ENCODE measurements at regions not wholly inside any gene's neighbourhood (a gene's known extent, or its start where the extent isn't known, plus 50 kb on each side); places are given as distances from the start of the nearest gene placed in this dataset.

DNA sequence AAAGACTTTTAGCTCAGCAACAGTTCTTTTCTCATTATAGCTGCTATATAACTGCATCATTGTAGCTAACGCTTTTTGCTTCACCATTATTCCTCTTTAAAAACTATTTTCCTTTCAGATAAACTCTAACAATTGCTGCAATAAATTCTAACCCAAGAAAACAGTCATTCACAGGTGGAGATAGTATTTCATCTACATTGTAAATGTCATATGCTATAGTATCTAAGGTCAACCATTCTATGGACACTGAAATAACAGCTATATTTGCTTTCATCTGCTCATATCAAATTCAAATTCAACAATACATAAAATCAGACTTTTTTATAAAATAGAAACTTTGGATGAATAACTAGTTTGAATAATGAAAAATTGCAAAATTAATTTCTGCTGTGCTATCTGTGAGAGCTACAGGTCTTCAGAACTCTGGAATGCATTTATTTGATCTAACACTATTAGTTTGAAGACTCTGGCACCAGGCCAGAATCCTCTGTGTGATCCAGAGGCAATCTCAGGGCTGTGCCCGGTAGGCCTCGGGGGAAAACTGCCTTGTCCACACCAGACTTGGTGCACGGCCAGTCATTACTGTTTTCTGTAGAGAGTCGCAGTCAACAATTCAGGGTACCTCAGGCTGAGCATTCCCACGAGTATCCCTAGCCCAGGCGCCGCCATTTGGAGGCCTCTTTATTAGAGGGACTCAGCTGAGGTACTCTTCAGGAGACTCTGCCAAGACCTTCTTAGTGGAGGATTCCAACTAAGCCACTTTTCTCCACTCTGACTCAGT, 332.4 kb downstream of the SLC7A11 start:
- FAIRE-seq, result no peak
- in situ Hi-C loops (cut with MboI) (no loop called here), intact Hi-C loops (cut with micrococcal nuclease; ENCODE audit: unreplicated experiment) (no loop called here)
- Histone ChIP-seq H3K27me3 (replicated peaks in 1 of 2; ENCODE audit: control insufficient read depth in 2 of 2, insufficient read depth in 2 of 2, low read length in 1 of 2) (no peaks in the 10 kb centered on the region), H4K20me1 (ENCODE audit: control insufficient read depth, insufficient read depth) (no peaks in the 10 kb centered on the region), H3K4me3 (no peak overlapping the region), H3K9me3 (replicated peaks; ENCODE audit: control insufficient read depth, insufficient read depth, low read length) (no peaks in the 10 kb centered on the region), H3K4me2 (ENCODE audit: control insufficient read depth, insufficient read depth) (no peak overlapping the region), H2AFZ (ENCODE audit: control insufficient read depth, low read depth, low read length) (no peak overlapping the region), H3K9ac (ENCODE audit: control insufficient read depth, insufficient read depth, low read length) (no peak overlapping the region), H3K4me1 (ENCODE audit: control insufficient read depth, insufficient read depth, low read length) (no peaks in the 10 kb centered on the region), H3K36me3 (ENCODE audit: control insufficient read depth in 2 of 2, insufficient read depth in 2 of 2, low read length in 1 of 2) (no peaks in the 10 kb centered on the region), H3K79me2 (ENCODE audit: control insufficient read depth, insufficient read depth, low read length) (no peaks in the 10 kb centered on the region), H3K27ac (ENCODE audit: control insufficient read depth, insufficient read depth) (no peak overlapping the region)
- no peak for ATAC-seq
- ChIA-PET CTCF (no interaction called here), POLR2A (no interaction called here), SMC1A (ENCODE audit: uncharacterized antibody, unreplicated experiment) (interaction anchor here (0.6 to 2.0 kb wide), 3 partner anchors 9 to 319 kb away, joined by 3 to 6 read pairs (median 3); no protein-coding TSS in a partner anchor), RAD21 (ENCODE audit: unreplicated experiment) (no interaction called here)
- no TSS peak for BruUV-seq (replicated peaks)
- 27% methylated on average over 8 of the region's 8 CpGs for WGBS (ENCODE audit: insufficient coverage, insufficient replicate concordance, low lambda C conversion rate, missing lambda C conversion rate)
- no peak for DNase-seq (ENCODE audit: low read depth, low spot score)
- TF ChIP-seq CBX3 (IDR thresholded peaks at IDR 0.05; ENCODE audit: borderline replicate concordance, low read depth) (no peak), ASH2L (IDR thresholded peaks at IDR 0.05; ENCODE audit: borderline replicate concordance, low read depth) (no peak), MXI1 (IDR thresholded peaks at IDR 0.05; ENCODE audit: low read depth, low read length) (no peak), MYC (IDR thresholded peaks at IDR 0.05; ENCODE audit: insufficient read depth, insufficient read length, insufficient replicate concordance, low read length, severe bottlenecking) (no peak), SUPT20H (IDR thresholded peaks at IDR 0.05; ENCODE audit: borderline replicate concordance, control insufficient read depth, low read depth, low read length) (no peak), TARDBP (IDR thresholded peaks at IDR 0.05; ENCODE audit: borderline replicate concordance) (no peak)
- TF ChIP-seq, protein P1, sequence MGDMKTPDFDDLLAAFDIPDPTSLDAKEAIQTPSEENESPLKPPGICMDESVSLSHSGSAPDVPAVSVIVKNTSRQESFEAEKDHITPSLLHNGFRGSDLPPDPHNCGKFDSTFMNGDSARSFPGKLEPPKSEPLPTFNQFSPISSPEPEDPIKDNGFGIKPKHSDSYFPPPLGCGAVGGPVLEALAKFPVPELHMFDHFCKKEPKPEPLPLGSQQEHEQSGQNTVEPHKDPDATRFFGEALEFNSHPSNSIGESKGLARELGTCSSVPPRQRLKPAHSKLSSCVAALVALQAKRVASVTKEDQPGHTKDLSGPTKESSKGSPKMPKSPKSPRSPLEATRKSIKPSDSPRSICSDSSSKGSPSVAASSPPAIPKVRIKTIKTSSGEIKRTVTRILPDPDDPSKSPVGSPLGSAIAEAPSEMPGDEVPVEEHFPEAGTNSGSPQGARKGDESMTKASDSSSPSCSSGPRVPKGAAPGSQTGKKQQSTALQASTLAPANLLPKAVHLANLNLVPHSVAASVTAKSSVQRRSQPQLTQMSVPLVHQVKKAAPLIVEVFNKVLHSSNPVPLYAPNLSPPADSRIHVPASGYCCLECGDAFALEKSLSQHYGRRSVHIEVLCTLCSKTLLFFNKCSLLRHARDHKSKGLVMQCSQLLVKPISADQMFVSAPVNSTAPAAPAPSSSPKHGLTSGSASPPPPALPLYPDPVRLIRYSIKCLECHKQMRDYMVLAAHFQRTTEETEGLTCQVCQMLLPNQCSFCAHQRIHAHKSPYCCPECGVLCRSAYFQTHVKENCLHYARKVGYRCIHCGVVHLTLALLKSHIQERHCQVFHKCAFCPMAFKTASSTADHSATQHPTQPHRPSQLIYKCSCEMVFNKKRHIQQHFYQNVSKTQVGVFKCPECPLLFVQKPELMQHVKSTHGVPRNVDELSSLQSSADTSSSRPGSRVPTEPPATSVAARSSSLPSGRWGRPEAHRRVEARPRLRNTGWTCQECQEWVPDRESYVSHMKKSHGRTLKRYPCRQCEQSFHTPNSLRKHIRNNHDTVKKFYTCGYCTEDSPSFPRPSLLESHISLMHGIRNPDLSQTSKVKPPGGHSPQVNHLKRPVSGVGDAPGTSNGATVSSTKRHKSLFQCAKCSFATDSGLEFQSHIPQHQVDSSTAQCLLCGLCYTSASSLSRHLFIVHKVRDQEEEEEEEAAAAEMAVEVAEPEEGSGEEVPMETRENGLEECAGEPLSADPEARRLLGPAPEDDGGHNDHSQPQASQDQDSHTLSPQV (IDR thresholded peaks at IDR 0.05), result no peak
- TF ChIP-seq, protein P2, sequence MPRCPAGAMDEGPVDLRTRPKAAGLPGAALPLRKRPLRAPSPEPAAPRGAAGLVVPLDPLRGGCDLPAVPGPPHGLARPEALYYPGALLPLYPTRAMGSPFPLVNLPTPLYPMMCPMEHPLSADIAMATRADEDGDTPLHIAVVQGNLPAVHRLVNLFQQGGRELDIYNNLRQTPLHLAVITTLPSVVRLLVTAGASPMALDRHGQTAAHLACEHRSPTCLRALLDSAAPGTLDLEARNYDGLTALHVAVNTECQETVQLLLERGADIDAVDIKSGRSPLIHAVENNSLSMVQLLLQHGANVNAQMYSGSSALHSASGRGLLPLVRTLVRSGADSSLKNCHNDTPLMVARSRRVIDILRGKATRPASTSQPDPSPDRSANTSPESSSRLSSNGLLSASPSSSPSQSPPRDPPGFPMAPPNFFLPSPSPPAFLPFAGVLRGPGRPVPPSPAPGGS (IDR thresholded peaks at IDR 0.05; ENCODE audit: borderline replicate concordance, insufficient read depth, low read depth, low read length, poor library complexity, severe bottlenecking), result no peak
- TF ChIP-seq, protein P3, sequence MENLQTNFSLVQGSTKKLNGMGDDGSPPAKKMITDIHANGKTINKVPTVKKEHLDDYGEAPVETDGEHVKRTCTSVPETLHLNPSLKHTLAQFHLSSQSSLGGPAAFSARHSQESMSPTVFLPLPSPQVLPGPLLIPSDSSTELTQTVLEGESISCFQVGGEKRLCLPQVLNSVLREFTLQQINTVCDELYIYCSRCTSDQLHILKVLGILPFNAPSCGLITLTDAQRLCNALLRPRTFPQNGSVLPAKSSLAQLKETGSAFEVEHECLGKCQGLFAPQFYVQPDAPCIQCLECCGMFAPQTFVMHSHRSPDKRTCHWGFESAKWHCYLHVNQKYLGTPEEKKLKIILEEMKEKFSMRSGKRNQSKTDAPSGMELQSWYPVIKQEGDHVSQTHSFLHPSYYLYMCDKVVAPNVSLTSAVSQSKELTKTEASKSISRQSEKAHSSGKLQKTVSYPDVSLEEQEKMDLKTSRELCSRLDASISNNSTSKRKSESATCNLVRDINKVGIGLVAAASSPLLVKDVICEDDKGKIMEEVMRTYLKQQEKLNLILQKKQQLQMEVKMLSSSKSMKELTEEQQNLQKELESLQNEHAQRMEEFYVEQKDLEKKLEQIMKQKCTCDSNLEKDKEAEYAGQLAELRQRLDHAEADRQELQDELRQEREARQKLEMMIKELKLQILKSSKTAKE (IDR thresholded peaks at IDR 0.05; ENCODE audit: low read depth, poor library complexity, severe bottlenecking), result no peak

Measured in GM12878 (cell line).